H1 (cell line): ENCODE measurements at regions not wholly inside any gene's neighbourhood (a gene's known extent, or its start where the extent isn't known, plus 50 kb on each side); places are given as distances from the start of the nearest gene placed in this dataset.

Experiments used
- CTCF ChIP-seq, 3 experiments: IDR thresholded peaks; 1 replicate in 2 of 3; 2 replicates in 1 of 3; pipeline versions ENCODE4 v1.5.1 to v1.6.1; 2011; ENCODE audit warnings: low read length in 3 of 3, mild to moderate bottlenecking in 3 of 3, inconsistent platforms in 2 of 3, low read depth in 1 of 3, moderate library complexity in 1 of 3; ENCODE audit not compliant: insufficient read depth in 1 of 3; ENCODE audit errors: control extremely low read depth in 1 of 3
- FOSL1 ChIP-seq: IDR thresholded peaks from 2 replicates; pipeline ENCODE4 v1.6.1; 2011; ENCODE audit warnings: mild to moderate bottlenecking, low read depth, low read length, moderate library complexity; ENCODE audit not compliant: insufficient read depth
- GABPA ChIP-seq: IDR thresholded peaks from 2 replicates; pipeline ENCODE4 v1.6.1; 2011; ENCODE audit warnings: mild to moderate bottlenecking, low read length, moderate library complexity, borderline replicate concordance; ENCODE audit not compliant: insufficient read depth
- TAF1 ChIP-seq: IDR thresholded peaks from 2 replicates; pipeline ENCODE4 v1.6.1; 2011; ENCODE audit warnings: mild to moderate bottlenecking, low read depth, low read length
- TBP ChIP-seq: IDR thresholded peaks from 2 replicates; pipeline ENCODE4 v1.6.1; 2011; ENCODE audit warnings: low read depth, low read length, improper control_type of control experiment
- USF2 ChIP-seq: IDR thresholded peaks from 2 replicates; pipeline ENCODE4 v1.6.1; 2011; ENCODE audit warnings: low read length, improper control_type of control experiment

- TF ChIP-seq USF2 (no peak), GABPA (no peak), TAF1 (no peak), TBP (no peak), CTCF (IDR thresholded peaks at IDR 0.05; ENCODE audit: control extremely low read depth in 1 of 3, insufficient read depth in 1 of 3, low read depth in 1 of 3, low read length in 3 of 3) (no peak), FOSL1 (no peak)
Observed at GRCh38 chr6:167494698-167495435, 170.0 kb downstream of the TTLL2 start (continued).
